GM21529 (cell line): ENCODE measurements at regions not wholly inside any gene's neighbourhood (a gene's known extent, or its start where the extent isn't known, plus 50 kb on each side); places are given as distances from the start of the nearest gene placed in this dataset.
"Not testable (repeated sequence)": the region's sequence is repeated elsewhere in the genome, so short reads cannot be mapped to it uniquely, and the experiment has no call there.

ENCODE experiments used
- ATAC-seq: cut with Tn5 transposase; IDR thresholded peaks from one replicate; pipeline ENCODE4 v1.9.1; 2021; ENCODE audit not compliant: unreplicated experiment

DNA sequence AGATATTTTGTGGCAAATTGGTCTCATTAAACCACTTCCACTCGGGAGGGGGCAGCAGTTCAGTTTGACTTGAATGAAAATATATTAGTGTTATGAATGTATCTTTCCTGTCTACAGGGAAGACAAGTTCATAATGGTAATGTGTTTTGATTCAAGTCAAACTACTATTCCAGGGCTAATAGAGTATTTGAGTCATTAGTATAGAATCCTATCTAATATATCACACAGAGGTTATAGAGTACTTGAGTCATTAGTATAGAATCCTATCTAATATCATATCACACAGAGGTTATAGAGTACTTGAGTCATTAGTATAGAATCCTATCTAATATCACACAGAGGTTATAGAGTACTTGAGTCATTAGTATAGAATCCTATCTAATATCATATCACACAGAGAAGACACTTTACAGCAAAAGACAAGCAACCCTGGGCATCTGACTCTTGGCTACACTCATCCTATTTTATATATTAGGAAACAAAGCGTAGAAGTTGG is 199.7 kb upstream of the MAGI2 start:
- ATAC-seq = no peak

GRCh38 chr7:79652619-79653018 is 199.2 kb upstream of the MAGI2 start:
- no peak for ATAC-seq

DNA sequence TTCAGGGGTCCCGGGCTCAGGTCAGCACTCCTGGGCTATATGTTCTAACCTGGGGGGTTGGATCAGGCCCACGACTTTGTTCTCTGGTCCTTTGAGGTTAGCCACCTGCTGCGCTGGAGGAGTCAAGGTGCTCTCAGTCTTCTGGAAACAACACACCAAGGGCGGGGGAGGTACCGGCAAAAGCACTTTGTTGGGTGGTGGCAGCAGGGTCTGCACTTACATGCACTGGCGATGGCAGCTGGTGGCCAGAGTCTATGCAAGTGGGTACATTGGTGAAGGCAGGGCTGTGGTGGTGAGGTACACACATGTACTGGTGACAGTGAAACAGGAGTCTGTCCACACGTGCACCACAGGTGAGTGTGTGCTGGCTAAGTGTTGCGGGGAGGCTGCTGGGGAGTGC is 194.2 kb upstream of the MAGI2 start:
- ATAC-seq = no peak

DNA sequence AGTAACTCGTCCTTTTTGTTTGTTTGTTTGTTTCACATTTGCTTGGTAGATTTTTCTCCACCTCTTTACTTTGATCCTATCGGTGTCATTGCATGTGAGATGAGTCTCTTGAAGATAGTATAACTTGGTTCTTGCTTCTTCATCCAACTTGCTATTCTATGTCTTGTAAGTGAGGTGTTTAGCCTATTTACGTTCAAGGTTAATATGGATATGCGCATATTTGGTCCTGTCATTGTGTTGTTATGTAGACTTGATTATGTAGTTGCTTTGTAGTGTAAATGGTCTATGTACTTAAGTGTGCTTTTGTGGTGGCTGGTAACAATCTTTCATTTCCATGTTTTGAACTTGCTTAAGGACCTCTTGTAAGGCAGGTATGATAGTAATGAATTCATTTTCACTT is 192.8 kb upstream of the MAGI2 start:
- ATAC-seq = no peak

- ATAC-seq = no peak
Observed at GRCh38 chr7:79636849-79637248, 183.4 kb upstream of the MAGI2 start.

DNA sequence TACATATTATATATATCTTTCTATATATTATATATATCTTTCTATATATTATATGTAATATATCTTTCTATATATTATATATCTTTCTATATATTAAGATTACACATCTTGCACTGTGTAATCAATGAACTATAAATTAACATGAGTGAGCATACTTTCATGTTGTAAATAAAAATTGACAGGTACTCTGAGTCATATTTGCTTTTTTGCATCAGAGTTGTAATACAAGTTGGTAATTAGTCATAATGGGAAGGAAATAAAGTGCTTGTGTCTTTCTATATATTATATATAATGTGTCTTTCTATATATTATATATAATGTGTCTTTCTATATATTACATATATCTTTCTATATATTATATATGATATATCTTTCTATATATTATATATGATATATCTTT is 172.5 kb upstream of the MAGI2 start:
- ATAC-seq = not testable (repeated sequence)

DNA sequence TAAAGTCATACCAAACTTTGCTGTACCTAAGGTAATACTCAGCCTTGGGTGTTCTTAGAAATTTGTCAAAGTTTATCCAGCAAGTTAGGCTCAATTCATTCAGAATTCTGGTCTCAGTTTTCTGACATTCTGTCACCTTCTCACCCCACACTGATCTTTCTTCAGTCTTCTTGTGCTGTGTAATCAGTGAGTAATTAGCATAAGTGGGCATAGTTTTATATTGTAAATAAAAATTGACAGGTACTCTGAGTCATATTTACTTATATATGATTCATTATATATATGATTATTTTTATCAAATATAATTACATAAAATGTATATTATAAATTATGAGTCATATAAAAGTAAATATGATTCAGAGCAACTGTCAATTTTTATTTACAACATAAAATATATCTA is 170.9 kb upstream of the MAGI2 start:
- ATAC-seq = no peak

DNA sequence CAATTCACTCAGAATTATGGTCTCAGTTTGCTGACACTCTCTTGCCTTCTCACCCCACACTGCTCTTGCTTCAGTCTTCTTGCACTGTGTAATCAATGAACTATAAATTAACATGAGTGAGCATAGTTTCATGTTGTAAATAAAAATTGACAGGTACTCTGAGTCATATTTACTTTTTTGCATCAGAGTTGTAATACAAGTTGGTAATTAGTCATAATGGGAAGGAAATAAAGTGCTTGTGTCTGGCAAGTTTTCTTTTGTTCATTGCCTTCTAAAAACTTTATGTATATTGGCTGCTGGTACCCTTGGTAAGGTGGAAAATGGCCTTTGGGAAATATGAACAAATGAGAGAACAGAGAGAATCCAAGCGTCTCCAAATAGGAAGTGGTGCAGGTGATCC is 169.3 kb upstream of the MAGI2 start:
- ATAC-seq = no peak

- no peak for ATAC-seq
Observed at GRCh38 chr7:79620291-79620690, 166.8 kb upstream of the MAGI2 start.

GRCh38 chr7:79619216-79619615 is 165.7 kb upstream of the MAGI2 start:
- no peak for ATAC-seq

DNA sequence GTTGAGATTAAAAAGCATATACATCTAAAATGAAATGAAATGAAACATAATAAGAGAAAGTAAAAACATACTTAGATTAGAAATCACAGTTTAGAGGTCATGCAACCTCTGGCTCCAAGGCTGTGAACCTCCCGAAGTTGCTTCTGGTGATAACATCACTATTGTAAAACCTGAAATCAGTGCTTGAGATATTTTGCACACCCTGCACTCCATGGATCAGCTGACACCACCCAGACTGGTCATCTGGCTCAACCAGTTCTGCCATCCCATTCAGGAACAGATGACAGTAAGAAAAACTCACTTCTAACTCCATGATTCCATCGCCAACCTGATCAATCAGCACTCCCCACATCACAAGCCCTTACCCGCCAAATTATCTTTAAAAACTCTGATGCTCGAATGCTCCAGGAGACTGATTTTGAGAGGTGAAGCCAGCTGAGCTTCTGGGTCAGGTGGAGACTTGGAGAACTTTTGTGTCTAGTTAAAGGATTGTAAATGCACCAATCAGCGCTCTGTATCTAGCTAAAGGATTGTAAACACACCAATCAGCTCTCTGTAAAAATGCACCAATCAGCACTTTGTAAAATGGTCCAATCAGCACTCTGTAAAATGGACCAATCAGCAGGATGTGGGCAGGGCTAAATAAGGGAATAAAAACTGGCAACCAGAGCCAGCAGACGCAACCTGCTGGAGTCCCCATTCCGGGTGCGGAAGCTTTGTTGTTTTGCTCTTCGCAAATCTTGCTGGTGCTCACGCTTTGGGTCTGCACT is 162.6 kb upstream of the MAGI2 start:
- no peak for ATAC-seq

DNA sequence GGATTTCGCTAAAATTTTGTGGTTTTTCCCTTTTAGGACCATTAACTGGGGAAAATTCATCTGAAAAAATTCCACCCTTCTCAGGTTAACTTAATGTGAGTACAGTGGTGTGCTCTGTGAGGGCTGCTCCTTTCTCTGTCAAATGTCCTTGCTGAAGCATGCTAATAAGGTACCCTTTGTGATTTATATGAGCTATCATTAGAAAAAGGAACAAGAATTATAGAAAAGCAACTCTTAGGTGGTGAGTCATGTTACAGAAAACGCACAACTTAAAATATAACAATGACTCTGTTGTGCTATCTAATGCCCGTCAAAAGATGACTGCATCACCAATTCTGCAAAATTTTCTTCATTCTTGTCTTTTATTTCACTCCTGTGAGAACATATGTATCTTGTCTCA is 162.0 kb upstream of the MAGI2 start:
- ATAC-seq = no peak

GRCh38 chr7:79612903-79613302 is 159.4 kb upstream of the MAGI2 start:
- no peak for ATAC-seq

DNA sequence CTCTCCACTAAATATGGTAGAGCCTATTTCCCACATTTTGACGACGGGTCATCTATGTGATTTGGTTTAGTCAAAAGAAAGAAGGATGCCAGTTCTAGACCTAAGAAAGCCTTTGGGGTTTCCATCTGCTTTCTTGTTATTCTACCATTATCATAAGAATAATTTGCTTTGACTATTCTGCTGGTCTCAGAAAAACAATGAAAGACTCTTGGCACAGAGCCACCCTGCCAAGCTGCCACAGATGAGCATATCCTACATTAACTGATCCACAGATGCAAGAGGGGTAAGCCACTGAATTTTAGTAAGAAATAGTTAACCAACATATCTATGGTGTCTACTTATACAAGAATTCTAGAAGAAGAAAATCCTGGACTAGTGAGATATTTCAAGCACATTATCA is 158.6 kb upstream of the MAGI2 start:
- ATAC-seq = no peak

DNA sequence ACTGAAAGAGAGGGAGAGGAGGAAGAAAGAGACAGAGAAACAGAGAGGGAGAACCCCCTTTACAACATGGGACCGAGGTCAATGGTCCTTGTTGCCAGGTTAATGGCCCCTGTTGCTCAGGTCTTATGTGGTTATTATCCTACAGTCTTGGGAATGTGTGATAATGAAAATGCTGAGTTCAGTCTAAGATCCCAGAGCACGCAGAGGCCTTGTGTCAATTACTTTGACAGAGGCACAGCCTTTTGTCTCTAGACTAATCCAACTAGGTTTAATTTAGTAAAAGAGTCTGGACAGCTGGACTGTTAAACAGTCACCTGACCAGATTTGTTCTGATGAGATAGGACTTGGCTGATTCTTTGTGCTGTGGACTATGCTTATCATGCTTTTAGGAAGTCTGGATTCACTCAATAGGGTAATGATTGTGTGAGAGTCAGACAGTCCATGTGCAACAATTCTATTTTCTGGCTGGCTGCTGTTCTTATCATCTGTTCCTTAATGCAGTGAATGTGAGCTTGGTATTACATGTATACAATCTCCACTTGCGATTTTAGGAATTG is 157.4 kb upstream of the MAGI2 start:
- no peak for ATAC-seq

DNA sequence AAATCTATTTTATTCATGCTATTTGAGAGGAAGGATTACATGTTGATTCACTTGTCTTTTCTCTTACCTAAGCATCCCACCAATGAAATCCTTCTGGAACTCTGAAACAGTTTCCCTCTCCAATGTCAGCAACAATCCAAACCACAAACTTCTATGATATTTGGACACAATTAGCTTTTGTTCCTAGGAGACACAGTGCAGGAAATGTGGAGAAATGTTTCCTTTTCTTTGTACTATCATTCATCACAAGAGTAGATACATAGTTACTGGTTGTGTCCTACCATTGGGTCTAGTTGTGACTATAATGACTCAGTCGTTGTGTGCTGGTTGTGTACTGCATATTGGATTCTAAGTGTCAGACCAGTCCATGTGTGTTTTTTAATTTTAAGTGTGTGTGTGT is 156.8 kb upstream of the MAGI2 start:
- ATAC-seq = no peak

GRCh38 chr7:79608005-79608404 is 154.5 kb upstream of the MAGI2 start:
- no peak for ATAC-seq

DNA sequence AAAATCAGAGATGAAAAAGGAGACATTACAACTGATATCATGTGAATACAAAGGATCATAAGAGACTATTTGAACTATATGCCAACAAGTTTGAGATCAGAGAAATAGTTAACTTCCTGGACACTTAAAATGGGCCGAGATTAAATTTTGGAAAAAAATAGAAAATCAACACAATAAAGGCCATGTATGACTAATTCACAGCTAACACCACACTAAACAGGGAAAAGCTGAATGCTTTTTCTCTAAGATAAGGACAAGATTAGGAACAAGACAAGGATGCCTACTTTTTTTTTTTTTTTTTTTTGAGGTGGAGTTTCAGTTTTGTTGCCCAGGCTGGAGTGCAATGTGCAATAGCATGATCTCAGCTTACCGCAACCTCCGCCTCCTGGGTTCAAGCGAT is 151.4 kb upstream of the MAGI2 start:
- ATAC-seq = no peak

GRCh38 chr7:79598351-79598750 is 144.9 kb upstream of the MAGI2 start:
- ATAC-seq = no peak

- not testable (repeated sequence) for ATAC-seq
Observed at GRCh38 chr7:79594671-79595070, 141.2 kb upstream of the MAGI2 start.

DNA sequence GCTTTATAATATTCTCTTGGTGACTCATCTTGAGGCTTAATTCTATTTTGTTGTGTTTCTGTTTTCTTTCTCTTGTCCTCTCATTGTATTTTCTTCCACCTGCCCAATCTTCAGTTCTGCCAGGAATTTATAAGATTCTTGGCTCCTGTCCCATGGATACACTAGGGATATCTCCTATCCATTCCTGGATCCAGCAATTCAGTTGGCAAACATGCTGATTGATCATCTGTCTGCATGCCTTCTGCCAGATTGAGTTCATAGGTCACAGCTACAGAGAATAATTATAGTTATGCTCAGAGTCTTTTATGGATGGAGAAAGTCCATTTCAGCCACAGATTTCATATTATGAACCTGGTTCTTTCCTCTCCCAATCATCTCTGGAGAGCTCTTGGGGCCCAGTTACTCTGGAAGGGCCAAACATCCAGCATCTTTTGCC is 140.4 kb upstream of the MAGI2 start:
- ATAC-seq = no peak

DNA sequence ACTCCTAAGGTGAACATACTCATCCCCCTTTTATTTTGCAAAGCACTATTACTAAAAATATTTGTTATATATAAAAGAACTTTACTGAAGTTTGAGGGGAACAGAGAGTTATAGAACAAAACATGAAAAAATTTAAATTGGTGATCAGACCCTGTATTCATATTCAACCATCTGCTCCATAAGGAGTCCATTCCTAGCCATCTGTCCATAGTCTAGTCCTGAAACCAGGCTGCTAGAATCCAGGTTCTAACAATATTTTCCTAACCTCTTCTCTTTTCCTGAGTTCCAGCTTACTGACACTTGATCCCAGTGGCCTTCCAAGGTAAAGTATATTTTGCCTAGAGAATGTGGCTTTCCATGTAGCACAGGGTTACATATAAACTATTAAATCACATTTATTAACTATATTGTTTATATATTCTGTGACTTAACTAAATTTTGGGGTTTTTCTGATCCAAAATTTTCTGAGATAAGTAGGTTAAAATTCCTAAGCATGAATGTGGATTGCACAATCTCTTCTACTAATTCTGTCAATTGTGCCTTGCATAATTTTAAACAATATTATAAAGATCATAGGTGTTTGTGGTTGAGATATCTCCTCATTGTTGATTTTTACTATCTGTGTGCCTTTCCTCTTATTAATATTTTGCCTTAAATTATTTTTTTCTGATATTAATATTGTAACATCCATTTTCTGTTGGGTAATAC is 137.6 kb upstream of the MAGI2 start:
- no peak for ATAC-seq
